ENCODE measurements at regions not wholly inside any gene's neighbourhood (a gene's known extent, or its start where the extent isn't known, plus 50 kb on each side); places are given as distances from the start of the nearest gene placed in this dataset.

GRCh38 chr16:6308176-6308575 lies 1024.5 kb upstream of the RBFOX1 start:
- Histone ChIP-seq H3K4me1 (ENCODE audit: control insufficient read depth, low read length) (no peaks in the 10 kb centered on the region), H3K27ac (ENCODE audit: low read depth, low read length) (no peak overlapping the region), H3K4me2 (ENCODE audit: low read length) (no peak overlapping the region), H3K27me3 (ENCODE audit: control insufficient read depth, low read length) (no peaks in the 10 kb centered on the region), H3K9me3 (ENCODE audit: control insufficient read depth, insufficient read depth, low read length) (no peaks in the 10 kb centered on the region; the same call in 1 of the 2 replicates), H3F3A (ENCODE audit: control insufficient read depth, insufficient read depth) (no peaks in the 10 kb centered on the region), H3K79me2 (ENCODE audit: control insufficient read depth, low read length) (no peaks in the 10 kb centered on the region), H3K4me3 (ENCODE audit: low read length) (no peak overlapping the region), H3K36me3 (ENCODE audit: control insufficient read depth, low read length) (no peaks in the 10 kb centered on the region), H3K9me2 (replicated peaks; ENCODE audit: control insufficient read depth, low read length) (no peaks in the 10 kb centered on the region), H4K20me1 (ENCODE audit: control insufficient read depth, insufficient read depth, low read depth, low read length) (no peaks in the 10 kb centered on the region)
- TF ChIP-seq EZH2phosphoT487 (IDR thresholded peaks at IDR 0.05; ENCODE audit: borderline replicate concordance, low read length) (no peak), CTCF (IDR thresholded peaks at IDR 0.05; ENCODE audit: low read depth, low read length, poor library complexity, severe bottlenecking) (no peak)

DNA sequence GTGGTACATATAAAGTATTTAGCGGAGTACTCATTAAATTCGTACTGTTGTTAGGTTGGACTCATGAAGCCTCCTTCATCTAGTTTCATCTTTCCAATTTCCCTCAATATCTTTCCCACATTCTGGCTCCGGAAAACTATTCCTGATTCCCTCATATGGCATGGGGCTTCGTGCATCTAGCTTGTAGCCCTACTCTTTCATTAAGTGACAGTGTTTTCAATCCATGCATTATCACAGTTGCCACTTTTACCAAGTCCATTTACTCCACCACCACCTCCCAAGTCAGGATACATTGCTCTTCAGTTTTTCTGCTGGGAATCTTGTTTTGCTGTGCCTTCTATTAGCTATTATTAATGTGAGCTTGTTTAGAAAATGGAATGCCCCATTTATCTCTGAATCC lies 1032.1 kb upstream of the RBFOX1 start:
- TF ChIP-seq EZH2phosphoT487 (IDR thresholded peaks at IDR 0.05; ENCODE audit: borderline replicate concordance, low read length) (no peak), CTCF (IDR thresholded peaks at IDR 0.05; ENCODE audit: low read depth, low read length, poor library complexity, severe bottlenecking) (no peak)
- Histone ChIP-seq H3K27me3 (ENCODE audit: control insufficient read depth, low read length) (no peaks in the 10 kb centered on the region), H4K20me1 (ENCODE audit: control insufficient read depth, insufficient read depth, low read depth, low read length) (no peaks in the 10 kb centered on the region), H3K4me3 (ENCODE audit: low read length) (no peak overlapping the region), H3K4me1 (ENCODE audit: control insufficient read depth, low read length) (no peaks in the 10 kb centered on the region), H3K4me2 (ENCODE audit: low read length) (no peak overlapping the region), H3K79me2 (ENCODE audit: control insufficient read depth, low read length) (no peaks in the 10 kb centered on the region), H3K9me2 (replicated peaks; ENCODE audit: control insufficient read depth, low read length) (no peaks in the 10 kb centered on the region), H3K9me3 (ENCODE audit: control insufficient read depth, insufficient read depth, low read length) (no peaks in the 10 kb centered on the region), H3K27ac (ENCODE audit: low read depth, low read length) (no peak overlapping the region), H3F3A (ENCODE audit: control insufficient read depth, insufficient read depth) (no peaks in the 10 kb centered on the region), H3K36me3 (ENCODE audit: control insufficient read depth, low read length) (no peaks in the 10 kb centered on the region)

DNA sequence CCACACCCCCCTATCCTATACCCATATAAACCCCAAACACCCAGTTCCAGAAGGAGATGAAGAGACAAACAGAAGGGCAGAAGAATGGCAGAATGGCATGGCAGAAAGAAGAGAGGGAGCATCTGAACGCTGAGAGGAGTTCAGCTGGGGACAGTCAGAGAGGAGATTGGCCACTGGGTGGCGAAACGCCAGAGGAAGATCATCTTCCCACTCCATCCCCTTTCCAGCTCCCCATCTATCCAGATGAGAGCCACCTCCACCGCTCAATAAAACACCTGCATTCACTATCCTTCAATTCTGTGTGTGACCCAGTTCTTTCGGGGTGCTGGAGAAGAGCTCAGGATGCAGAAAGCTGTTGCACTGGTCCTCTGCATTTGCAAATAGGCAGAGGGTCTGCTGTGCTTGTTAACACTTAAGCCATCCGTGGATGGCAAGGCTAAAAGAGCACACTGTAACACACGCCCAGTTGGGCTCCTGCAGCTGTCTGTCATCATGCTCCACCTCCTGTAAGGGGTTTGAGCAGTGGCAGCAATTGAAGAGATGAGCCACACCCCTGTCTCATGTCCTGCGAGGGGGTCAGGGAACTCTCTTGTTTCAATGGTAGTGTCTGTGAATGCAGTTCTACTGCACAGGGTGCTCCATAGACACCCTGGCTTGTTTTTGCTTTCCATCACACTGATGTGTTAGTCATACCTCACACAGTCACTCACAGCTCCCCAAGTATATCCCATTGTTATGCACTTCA lies 1034.8 kb upstream of the RBFOX1 start:
- H3K36me3 ChIP-seq (ENCODE audit: control insufficient read depth, low read length), result no peaks in the 10 kb centered on the region
- H3K27ac ChIP-seq (ENCODE audit: low read depth, low read length), result no peak overlapping the region
- H3K4me2 ChIP-seq (ENCODE audit: low read length), result no peak overlapping the region

More for the DNA sequence above, 1034.8 kb upstream of the RBFOX1 start:
- Histone ChIP-seq H3K27me3 (ENCODE audit: control insufficient read depth, low read length) (no peaks in the 10 kb centered on the region), H3K4me1 (ENCODE audit: control insufficient read depth, low read length) (no peaks in the 10 kb centered on the region), H3K9me3 (ENCODE audit: control insufficient read depth, insufficient read depth, low read length) (no peaks in the 10 kb centered on the region), H3F3A (ENCODE audit: control insufficient read depth, insufficient read depth) (no peaks in the 10 kb centered on the region), H3K79me2 (ENCODE audit: control insufficient read depth, low read length) (no peaks in the 10 kb centered on the region), H3K4me3 (ENCODE audit: low read length) (no peak overlapping the region), H4K20me1 (ENCODE audit: control insufficient read depth, insufficient read depth, low read depth, low read length) (no peaks in the 10 kb centered on the region), H3K9me2 (replicated peaks; ENCODE audit: control insufficient read depth, low read length) (no peaks in the 10 kb centered on the region)
- TF ChIP-seq CTCF (IDR thresholded peaks at IDR 0.05; ENCODE audit: low read depth, low read length, poor library complexity, severe bottlenecking), result no peak
- no peak for TF ChIP-seq EZH2phosphoT487 (IDR thresholded peaks at IDR 0.05; ENCODE audit: borderline replicate concordance, low read length)
